HG03025 (cell line): ENCODE measurements at regions not wholly inside any gene's neighbourhood (a gene's known extent, or its start where the extent isn't known, plus 50 kb on each side); places are given as distances from the start of the nearest gene placed in this dataset.
A peak's percentile ranks its signal among the peaks of the same experiment; 100 is the strongest.

Experiments
- ATAC-seq: cut with Tn5 transposase; IDR thresholded peaks from one replicate; pipeline ENCODE4 v1.9.1; 2021; ENCODE audit warnings: mild to moderate bottlenecking, moderate library complexity; ENCODE audit not compliant: unreplicated experiment, low FRiP score

GRCh38 chr1:87796471-87796901 lies 467.8 kb downstream of the LMO4 start:
- no peak for ATAC-seq

GRCh38 chr1:87799451-87799850 lies 470.8 kb downstream of the LMO4 start:
- ATAC-seq: no peak

GRCh38 chr1:87800006-87800405 lies 471.3 kb downstream of the LMO4 start:
- ATAC-seq: no peak

GRCh38 chr1:87803375-87803774 lies 474.7 kb downstream of the LMO4 start:
- ATAC-seq: no peak

- ATAC-seq: no peak
Observed at GRCh38 chr1:87804128-87804527, 475.4 kb downstream of the LMO4 start.

- ATAC-seq: no peak
Observed at GRCh38 chr1:87805666-87806378, 477.1 kb downstream of the LMO4 start.

- ATAC-seq: no peak
Observed at GRCh38 chr1:87806379-87807094, 477.9 kb downstream of the LMO4 start.

GRCh38 chr1:87810166-87810565 lies 481.5 kb downstream of the LMO4 start:
- no peak for ATAC-seq

- ATAC-seq: peak; percentile 90
Observed at GRCh38 chr1:87812871-87813577, 484.3 kb downstream of the LMO4 start.

- no peak for ATAC-seq
Observed at GRCh38 chr1:87814573-87814972, 485.9 kb downstream of the LMO4 start.

- no peak for ATAC-seq
Observed at GRCh38 chr1:87816646-87817045, 488.0 kb downstream of the LMO4 start.

- no peak for ATAC-seq
Observed at GRCh38 chr1:87820668-87821334, 492.1 kb downstream of the LMO4 start.

- no peak for ATAC-seq
Observed at GRCh38 chr1:87821335-87821697, 492.6 kb downstream of the LMO4 start.

GRCh38 chr1:87826681-87827251 lies 498.1 kb downstream of the LMO4 start:
- peak; percentile 92 for ATAC-seq

GRCh38 chr1:87829360-87829759 lies 500.7 kb downstream of the LMO4 start:
- no peak for ATAC-seq

- no peak for ATAC-seq
Observed at GRCh38 chr1:87830432-87830978, 501.8 kb downstream of the LMO4 start.

- no peak for ATAC-seq
Observed at GRCh38 chr1:87833166-87833565, 504.5 kb downstream of the LMO4 start.

- ATAC-seq: no peak
Observed at GRCh38 chr1:87834151-87834550, 505.5 kb downstream of the LMO4 start.

- ATAC-seq: no peak
Observed at GRCh38 chr1:87834941-87835340, 506.3 kb downstream of the LMO4 start.

GRCh38 chr1:87840767-87841166 lies 512.1 kb downstream of the LMO4 start:
- ATAC-seq: no peak
